HG03521 (cell line): ENCODE measurements at regions not wholly inside any gene's neighbourhood (a gene's known extent, or its start where the extent isn't known, plus 50 kb on each side); places are given as distances from the start of the nearest gene placed in this dataset.
A peak's percentile ranks its signal among the peaks of the same experiment; 100 is the strongest.
"Not testable (repeated sequence)": the region's sequence is repeated elsewhere in the genome, so short reads cannot be mapped to it uniquely, and the experiment has no call there.

Source experiments
- ATAC-seq: cut with Tn5 transposase; IDR thresholded peaks from one replicate; pipeline ENCODE4 v1.9.1; 2021; ENCODE audit warnings: mild to moderate bottlenecking, moderate library complexity; ENCODE audit not compliant: unreplicated experiment

DNA sequence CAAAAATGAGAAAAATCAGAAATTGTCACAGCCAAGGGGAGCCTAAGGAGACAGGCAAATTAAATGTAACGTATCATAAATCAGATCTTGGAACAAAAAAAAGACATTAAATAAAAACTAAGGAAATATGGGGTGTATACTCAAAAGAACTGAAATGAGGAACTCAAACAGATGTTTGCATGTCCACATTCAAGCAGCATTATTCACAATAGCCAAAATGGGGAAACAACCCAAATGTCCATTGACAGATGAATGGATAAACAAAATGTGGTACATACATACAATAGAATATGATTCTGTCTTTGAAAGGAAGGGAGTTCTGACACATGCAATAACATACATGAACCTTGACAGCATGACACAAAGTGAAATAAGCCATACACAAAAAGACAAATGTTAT is 155.8 kb upstream of the KLF7 start:
- ATAC-seq = no peak

DNA sequence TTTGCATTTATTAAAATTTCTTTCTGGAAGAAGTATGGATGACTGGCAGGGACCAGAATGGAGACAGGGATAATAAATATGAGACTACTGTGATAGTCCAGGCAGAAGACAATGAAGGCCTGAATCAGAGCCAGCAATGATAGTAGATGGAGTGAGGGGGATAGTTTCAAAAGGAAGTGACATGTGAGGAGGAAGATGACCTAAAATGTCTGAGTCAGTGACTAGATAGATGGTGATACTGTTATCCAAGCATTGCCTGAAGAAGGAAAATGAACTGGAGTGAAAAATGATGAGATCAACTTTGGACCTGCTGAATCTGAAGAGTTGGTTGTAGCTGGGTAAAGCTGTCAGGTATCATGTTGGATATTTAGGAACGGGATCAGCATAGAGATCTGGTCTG is 158.3 kb upstream of the KLF7 start:
- ATAC-seq = no peak

DNA sequence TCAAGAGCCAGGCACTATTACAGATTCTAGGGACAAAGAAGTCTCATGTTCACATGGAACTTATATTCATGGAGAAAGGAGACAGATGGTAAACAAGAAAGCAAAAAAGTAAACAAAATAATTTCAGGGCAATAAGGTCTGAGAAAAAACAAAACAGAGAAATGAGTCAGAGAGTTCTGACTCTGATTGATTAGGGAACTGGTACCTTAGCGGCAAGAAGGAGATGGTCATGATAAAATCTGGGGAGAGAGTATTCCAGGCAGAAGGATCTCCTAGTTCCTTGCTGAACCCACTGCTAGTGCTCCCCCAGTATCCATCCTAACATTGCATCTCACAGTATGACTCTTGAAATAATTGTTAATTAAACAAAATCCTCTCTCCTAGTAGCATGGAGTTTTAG is 161.8 kb upstream of the KLF7 start:
- no peak for ATAC-seq

DNA sequence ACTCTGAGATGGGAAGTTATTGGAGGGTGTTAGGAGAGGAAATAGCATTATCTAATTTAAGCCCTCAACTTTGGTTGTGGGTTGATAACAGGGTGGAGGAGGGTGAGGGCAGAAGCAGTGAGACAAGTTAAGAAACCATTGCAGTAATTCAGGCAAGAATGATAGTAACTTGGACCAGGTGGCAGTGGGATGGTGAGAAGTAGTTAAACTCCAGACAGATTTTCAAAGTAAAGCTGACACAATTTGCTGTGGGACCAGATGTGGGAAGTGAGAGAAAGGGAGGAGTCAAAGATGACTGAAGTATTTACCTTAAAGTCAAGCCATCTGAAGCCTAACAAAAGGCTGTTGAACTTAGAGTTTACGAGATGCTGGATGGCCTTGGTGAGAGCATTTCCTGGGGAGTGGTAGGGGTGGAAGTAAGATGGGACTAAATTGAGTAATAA is 163.2 kb upstream of the KLF7 start:
- peak; percentile 34 for ATAC-seq

DNA sequence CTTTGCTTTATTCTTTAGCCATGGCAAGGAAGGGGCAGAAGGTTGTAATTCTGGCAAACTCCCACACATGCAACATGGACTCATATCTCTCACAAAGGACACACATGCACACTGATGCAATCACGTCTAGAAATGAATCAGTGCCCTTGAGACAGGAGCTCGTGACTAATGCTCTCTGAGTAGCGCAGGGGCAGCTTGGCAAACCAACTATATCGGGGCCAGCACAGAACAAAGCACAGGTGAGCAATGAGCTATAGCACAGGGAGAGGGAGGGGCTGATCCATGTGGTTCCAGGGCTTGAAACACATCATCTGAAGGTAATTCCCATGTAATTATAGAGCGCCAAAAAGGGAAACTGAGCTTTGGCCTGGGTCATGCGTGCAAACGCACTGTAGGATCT is 165.2 kb upstream of the KLF7 start:
- ATAC-seq = peak; percentile 43

DNA sequence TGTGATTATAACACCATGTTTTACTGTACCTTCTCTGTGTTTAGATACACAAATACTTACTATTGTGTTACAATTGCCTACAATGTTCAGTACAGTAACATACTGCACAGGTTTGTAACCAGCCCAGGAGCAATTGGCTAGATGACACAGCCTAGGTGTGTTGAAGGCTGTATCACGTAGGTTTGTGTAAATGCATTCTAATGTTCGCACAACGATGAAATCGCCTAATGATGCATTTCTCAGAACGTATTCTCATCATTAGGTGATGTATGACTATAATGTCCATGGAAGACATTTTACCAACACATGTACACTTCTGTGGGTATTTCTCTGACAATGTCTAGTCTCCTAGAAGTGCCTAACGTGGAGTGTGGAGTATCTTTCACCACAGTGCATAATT is 165.9 kb upstream of the KLF7 start:
- no peak for ATAC-seq

DNA sequence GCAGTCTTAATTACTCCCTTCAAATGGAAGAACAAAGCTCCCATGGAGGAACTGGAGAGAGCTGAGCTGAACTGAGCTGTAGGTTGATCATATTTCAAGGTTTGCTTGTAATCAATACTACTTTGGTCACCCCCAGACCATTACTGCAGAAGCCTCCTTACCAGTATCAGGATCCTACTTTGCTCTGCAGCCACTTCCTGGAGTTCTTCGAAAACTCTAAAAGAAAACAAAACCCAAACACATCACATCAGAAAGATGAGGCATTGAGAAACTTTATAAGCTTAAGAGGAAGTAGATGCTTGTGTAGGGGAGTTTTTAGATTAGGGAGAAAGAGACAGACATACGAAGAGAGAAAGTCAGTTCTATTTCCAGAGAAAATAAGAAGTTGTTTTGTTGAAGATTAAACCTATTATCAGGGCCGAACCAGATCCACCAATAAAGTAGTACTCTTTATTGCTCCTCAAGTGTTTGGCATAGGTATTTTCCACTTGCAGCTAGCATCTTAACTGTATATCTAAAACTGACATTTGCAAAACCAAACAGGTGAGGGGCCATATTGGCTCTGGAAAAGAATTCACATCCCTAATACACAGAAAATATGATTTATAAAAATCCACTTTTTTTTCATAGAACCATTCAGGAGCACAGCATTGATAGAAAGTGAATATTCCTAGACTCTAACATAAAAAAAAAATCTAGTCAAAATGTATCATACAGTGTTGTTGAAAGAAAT is 166.9 kb upstream of the KLF7 start:
- ATAC-seq = no peak

DNA sequence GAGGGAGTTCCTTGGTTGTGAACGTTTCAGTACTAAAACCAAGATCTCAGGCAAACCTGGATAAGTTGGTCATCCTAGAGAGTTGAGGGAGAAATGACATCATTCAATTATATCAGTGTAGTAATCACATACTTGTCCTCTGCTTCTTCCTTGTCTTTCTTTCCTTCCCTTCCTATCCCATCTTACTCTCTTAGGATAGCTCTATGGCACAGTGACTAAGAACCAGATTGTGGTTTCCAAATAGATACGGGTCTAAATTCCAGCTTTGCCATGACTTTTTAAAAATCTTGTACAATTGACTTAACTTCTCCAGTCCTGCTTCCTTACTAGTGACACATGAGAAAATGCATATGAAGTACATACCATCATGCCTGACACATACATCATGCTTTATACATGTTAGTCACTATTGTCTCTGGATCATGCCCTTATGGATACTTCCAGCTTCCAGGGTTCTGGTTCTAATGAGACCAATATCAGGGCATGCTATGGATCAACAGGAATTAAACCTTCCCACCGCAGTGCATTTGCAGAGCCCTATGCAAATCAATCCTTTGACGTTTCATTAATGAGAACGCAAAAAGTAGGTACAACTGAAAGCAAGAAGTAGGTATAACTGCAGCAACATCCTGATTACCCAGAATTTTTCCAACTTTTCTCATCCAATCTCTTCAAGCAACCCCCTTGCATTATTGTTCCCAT is 168.0 kb upstream of the KLF7 start:
- no peak for ATAC-seq

DNA sequence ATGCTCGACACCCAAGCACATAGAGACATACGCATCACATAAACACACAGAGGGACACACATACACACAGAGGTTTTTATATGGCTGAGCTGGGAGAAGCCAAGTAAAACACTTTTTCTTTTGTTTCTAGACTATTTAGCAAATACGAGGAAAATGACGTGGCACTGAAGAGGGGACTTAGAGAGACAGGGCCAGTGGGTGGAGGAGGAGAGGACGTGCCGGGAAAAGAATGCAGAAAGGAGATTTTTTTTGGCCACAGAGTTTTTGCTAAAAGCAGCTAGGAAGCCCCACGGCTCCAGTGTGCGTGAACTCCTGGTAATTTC is 168.5 kb upstream of the KLF7 start:
- ATAC-seq = peak; percentile 3

DNA sequence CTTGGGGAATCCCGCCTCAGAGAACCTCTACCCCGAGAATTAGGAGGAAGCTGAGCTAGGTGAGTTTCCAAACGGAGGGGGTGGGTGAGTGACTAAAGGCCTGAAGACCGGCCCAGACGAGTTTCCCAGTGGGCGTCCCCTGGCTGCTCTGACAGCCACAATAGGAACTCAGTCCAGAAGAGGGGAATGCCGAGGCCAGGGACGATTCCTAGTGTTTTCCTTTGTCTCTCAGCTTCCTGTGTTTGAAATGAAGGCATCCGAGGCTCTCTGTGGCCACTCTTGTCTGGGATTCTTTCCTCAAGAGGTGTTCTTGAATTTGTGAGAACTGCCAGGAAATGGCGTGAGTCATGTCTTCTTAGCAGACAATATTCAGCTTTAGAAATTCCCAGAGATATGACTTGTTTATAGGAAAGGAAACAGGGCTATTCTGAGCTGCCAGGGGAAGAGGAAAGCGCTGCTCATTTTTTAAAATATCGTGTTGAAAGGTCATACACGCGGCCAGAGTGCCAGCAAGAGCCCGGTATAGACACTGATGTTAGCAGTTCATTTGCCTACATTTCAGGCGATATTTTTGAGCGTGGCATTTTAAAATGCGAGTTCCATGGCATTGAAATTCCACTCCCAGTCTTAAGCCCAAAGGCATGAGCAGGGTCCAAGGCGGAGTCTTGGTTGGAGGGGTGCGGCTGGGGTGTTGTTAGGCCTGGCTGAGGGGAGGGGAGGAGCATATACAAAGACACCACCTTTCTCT is 169.1 kb upstream of the KLF7 start:
- ATAC-seq = peak; percentile 24

DNA sequence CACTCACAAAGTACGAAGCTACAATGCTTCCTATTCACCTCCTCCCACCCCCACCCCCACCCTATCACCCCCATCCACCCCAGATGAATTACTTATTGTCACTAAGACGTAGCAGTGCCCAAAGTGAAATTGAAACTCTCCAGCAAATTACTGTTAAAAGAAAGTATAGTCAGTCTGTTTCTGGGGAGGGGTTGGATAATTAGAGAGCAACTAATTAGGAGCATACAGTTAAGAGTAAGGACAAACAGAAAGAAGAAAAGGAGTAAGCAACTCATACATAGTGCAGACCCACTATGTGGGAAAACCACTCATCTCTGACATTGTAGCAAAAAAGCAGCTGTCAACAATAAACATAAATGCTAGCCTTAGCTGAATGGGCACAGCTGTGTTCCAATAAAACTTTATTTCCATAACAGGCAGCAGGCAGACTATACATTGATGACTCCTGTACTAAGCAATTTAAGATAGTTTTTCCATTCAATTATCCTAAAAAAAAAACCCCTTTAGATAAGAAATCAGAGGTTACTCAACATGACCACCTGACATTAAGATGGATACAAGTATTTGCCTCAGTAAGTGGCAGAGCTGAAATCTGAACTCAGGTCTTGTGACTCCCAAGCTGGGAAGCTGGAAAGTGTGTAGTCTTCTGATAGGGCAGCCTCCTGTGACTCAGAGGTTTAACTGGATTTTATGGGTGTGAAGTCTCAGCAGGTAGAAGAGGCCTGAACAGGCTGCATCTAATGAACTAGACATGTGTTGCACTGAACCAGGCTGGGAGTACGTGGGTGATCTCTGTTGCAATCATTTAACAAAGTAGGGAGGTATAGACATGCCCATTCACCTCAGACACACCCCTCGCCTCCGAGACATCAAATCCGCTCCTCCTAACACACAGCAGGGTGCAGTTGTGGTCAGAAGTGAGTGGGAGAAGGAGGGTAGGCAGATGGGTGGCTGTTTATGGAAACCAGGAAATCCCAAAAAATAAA is 171.8 kb upstream of the KLF7 start:
- peak; percentile 48 for ATAC-seq

DNA sequence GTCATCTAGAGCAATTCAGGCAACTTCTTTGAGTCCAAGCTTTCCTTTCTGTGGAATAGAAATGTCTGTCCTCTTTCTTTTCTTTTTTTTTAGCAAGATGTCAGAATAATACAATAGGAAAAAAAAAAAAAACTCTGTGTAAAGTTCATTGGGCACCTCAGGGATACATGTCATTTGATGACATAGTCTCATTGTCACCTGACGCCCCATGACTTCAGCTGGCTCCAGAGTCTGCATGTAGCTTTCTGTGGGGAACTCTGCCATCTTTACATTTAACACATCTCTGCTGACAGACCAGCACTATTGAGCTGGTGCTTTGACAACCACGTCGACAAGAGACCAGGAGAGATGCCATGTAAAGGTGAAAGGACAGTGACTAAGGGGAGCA is 172.5 kb upstream of the KLF7 start:
- no peak for ATAC-seq

DNA sequence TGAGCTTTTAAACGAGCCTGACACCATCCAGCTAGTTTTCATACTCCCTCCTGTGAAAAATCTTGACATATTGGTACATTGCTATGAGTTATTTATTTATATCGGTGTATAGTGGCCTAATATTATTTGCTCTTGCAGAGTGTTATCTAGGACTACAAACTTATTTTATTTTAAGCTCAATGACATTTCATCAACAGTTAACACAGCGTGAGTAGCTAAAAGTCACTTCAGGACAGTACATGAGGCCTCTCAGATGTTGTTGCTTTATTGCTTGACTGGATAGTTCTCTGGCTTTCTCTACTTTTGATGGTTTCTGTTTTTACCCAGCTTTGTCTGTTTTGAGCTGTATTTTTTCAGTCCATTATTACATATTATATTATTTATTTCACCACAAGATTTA is 172.9 kb upstream of the KLF7 start:
- no peak for ATAC-seq

DNA sequence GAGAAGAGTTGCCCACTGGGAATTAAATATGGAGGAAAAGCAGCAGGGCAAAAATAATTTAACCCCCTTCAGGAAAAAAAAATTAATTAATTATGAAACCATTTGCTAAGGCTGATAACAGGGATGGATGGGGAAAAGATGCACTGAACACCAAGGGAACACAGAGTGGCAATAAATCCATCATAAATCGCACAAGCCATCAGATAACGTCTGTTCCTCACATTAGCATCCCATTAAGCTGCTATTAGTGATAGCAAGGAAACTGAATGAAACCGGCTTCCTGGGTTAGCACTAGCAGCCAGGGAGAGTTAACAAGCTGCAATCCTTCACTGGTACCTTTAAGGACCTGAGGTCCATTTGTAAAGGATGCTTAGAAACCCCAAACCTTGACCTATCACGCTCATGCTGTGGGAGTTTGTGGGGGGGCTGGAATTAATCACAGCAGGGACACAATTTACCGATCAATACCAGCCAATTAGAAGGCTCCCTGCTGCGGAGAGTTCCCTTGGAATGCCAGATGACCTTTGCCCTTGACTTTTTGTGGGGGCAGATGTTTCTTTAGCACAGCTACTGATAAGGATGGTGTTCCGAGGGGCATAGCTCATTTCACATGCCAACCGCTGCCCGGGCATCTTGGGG is 175.5 kb upstream of the KLF7 start:
- ATAC-seq = no peak

DNA sequence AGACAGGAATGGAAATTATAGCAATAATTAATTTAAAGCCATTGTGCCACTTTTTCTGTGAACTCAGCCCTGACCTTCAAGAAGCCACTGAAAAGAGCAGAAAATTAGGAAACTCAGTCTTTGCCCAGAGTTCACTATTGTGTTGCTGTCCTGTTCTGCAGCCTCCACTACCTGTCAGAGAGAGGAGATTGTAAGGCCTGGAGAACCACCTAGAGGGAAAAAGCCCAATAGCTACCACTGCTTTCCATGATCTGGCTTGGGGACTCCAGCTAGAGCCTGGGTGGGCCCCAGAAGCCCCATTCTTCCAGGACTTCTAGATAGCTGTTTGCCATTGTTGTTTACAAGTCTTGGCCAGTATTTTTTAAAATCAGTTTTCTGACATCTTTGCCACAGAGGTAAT is 176.1 kb upstream of the KLF7 start:
- no peak for ATAC-seq

DNA sequence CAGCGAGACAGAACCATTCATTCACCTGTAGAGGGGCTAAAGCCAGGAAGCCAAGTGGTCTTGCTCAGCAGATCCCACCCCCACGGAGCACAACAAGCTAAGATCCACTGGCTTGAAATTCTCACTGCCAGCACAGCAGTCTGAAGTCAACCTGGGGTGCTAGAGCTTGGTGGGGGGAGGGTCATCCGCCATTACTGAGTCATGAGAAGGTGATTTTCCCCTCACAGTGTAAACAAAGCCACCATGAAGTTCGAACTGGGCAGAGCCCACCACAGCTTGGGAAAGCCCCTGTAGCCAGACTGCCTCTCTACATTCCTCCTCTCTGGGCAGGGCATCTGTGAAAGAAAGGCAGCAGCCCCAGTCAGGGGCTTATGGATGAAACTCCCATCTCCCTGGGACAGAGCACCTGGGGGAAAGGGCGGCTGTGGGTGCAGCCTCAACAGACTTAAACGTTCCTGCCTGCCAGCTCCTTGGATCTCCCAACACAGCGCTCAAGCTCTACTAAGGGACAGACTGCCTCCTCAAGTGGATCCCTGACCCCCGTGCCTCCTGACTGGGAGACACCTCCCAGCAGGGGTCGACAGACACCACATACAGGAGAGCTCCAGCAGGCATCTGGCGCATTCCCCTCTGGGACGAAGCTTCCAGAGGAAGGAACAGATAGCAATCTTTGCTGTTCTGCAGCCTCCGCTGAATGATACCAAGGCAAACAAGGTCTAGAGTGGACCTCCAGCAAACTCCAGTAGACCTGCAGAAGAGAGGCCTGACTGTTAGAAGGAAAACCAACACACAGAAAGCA is 179.0 kb upstream of the KLF7 start:
- not testable (repeated sequence) for ATAC-seq

DNA sequence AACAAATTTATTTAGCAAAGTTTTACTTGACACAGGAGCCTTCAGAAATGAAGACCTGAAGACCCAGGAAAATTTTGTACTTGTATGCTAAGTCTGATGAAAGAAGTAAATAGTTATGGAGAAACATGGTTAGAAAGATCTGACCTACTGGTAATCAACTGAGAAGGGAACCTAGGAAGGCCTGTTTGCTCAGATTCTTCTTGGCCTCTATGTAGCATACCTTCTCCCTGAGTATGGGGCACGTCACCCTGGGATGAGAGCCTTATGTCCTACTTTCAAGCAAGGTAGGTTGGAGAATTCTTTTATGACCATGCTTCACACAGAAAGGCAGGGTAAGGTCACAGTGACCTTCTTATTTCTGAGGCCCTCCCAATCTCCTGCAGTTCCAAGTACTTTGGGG is 178.6 kb upstream of the CREB1 start:
- ATAC-seq = no peak

DNA sequence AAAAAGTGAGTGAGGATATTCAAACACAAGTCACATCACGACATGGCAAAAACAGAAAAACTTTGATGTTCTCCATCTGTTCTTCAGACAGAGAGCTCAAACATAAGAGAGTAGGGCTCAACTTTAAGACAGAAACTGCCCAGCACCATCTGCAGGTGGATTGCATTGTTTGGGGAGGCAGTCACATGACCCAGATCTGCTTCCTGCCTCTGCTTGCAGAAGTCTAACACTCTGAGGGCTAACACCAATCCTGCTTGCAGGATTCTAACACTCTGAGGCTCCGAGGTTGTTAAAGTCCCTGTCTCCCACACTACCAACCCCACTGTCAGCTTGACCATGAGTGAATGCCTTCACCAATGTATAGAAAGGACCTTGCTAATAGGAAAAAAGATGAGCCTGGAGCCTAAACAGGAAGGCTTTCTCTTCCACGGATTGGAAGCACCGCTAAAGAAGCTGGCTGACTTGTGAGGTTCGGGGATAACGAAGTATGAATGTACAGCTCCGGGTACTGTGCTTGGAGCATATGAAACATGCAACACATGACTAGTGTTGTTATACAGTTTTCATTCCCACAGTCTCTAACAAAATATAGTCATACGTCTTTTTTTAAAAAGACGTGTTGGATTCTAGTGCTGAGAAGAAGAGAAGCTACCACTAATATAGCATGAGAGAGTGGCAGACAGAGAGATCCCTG is 176.6 kb upstream of the CREB1 start:
- ATAC-seq = peak; percentile 56

DNA sequence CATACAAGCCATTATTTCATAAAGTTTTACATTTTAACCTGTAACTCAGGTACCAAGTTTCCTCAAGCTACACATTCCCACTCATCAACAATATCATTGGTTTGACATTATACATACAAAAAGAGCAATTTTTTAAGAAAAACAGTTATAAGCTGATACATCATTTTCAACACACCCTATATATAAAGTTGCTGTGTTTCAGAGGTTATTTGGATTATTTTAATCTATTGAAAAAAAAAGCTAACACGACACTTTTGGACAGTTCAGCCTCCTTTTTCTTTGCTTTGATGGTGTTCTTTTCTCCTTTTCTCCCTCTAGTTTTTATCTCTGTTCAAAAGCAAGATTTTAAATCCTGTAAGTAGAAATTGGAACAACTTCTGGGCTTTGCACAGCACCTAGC is 175.9 kb upstream of the CREB1 start:
- no peak for ATAC-seq
